Activated CD4-positive, alpha-beta T cell treated with anti-CD3 and anti-CD28 coated beads, Interleukin-2, amount 10 ng/mL, durations not matched to agents 24 days and 14 days (primary cell): ENCODE measurements at regions not wholly inside any gene's neighbourhood (a gene's known extent, or its start where the extent isn't known, plus 50 kb on each side); places are given as distances from the start of the nearest gene placed in this dataset.

ENCODE experiments used
- DNase-seq: peaks from one replicate; pipeline ENCODE4 v3.0.0; 2022
- H3K27ac Mint-ChIP-seq: one replicate; pipeline ENCODE4 v1.8.0; 2022; ENCODE audit warnings: mild to moderate bottlenecking, mixed read lengths
- H3K27me3 Mint-ChIP-seq: one replicate; pipeline ENCODE4 v1.8.0; 2022; ENCODE audit warnings: mixed read lengths
- H3K36me3 Mint-ChIP-seq: one replicate; pipeline ENCODE4 v1.8.0; 2022; ENCODE audit warnings: low read depth, mild to moderate bottlenecking, mixed read lengths
- H3K4me1 Mint-ChIP-seq: one replicate; pipeline ENCODE4 v1.8.0; 2021; ENCODE audit warnings: mixed read lengths
- H3K4me3 Mint-ChIP-seq: one replicate; pipeline ENCODE4 v1.8.0; 2022; ENCODE audit warnings: mild to moderate bottlenecking, moderate library complexity, mixed read lengths
- H3K9me3 Mint-ChIP-seq: one replicate; pipeline ENCODE4 v1.8.0; 2021; ENCODE audit warnings: mixed read lengths
- intact Hi-C: fragments of 100-400 bp; cut with micrococcal nuclease; formaldehyde crosslinking; loops from one replicate; pipeline ENCODE4 v1.15.1; 2023

- Mint-ChIP-seq H3K27ac (no peak overlapping the region), H3K4me1 (no peaks in the 10 kb centered on the region), H3K36me3 (no peaks in the 10 kb centered on the region), H3K27me3 (no peaks in the 10 kb centered on the region), H3K4me3 (no peak overlapping the region), H3K9me3 (no peaks in the 10 kb centered on the region)
- no peak for DNase-seq
- intact Hi-C loops = no loop called here
Measured at GRCh38 chr12:43008953-43009845, 419.7 kb upstream of the PRICKLE1 start.

DNA sequence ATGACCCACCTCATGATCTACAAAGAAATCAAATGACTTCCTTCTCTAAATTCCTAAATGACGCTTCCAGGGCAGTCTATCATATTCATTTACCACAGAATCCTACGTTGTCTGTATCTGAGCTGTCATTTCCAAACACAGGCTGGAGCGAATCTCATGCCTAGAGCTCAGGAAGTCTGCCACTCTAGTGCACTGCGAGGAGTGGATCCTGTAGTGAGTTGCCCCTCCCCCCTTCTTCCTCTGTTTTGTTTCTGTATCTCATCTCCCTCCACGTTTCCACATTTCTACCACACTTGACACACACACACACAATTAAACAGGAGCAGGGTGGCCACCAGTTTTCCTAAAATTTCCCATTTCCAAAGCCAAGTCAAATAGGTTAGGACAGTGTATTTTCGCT lies 415.4 kb upstream of the PRICKLE1 start:
- no peak overlapping the region for H3K4me3 Mint-ChIP-seq
- H3K27ac Mint-ChIP-seq = no peak overlapping the region
- H3K27me3 Mint-ChIP-seq = no peaks in the 10 kb centered on the region
- intact Hi-C loops = no loop called here
- H3K4me1 Mint-ChIP-seq = no peaks in the 10 kb centered on the region
- H3K9me3 Mint-ChIP-seq = no peaks in the 10 kb centered on the region
- H3K36me3 Mint-ChIP-seq = no peaks in the 10 kb centered on the region
- no peak for DNase-seq

- H3K9me3 Mint-ChIP-seq = no peaks in the 10 kb centered on the region
- no peak for DNase-seq
- no peaks in the 10 kb centered on the region for H3K27me3 Mint-ChIP-seq
- no peak overlapping the region for H3K4me3 Mint-ChIP-seq
- no peaks in the 10 kb centered on the region for H3K36me3 Mint-ChIP-seq
- no peak overlapping the region for H3K27ac Mint-ChIP-seq
- H3K4me1 Mint-ChIP-seq = no peaks in the 10 kb centered on the region
- intact Hi-C loops = no loop called here
Measured at GRCh38 chr12:43004141-43004540, 414.6 kb upstream of the PRICKLE1 start.

GRCh38 chr12:42996869-42997431 lies 407.4 kb upstream of the PRICKLE1 start:
- H3K27me3 Mint-ChIP-seq = no peaks in the 10 kb centered on the region
- no peak for DNase-seq
- H3K4me3 Mint-ChIP-seq = no peak overlapping the region
- intact Hi-C loops = no loop called here
- H3K9me3 Mint-ChIP-seq = no peaks in the 10 kb centered on the region
- H3K36me3 Mint-ChIP-seq = no peaks in the 10 kb centered on the region
- H3K27ac Mint-ChIP-seq = no peak overlapping the region
- H3K4me1 Mint-ChIP-seq = no peaks in the 10 kb centered on the region

- DNase-seq = no peak
- Mint-ChIP-seq H3K36me3 (no peaks in the 10 kb centered on the region), H3K9me3 (no peaks in the 10 kb centered on the region), H3K27me3 (no peaks in the 10 kb centered on the region), H3K27ac (no peak overlapping the region), H3K4me1 (no peaks in the 10 kb centered on the region), H3K4me3 (no peak overlapping the region)
- intact Hi-C loops = no loop called here
Measured at GRCh38 chr12:42992826-42993225, 403.3 kb upstream of the PRICKLE1 start.

- no peak for DNase-seq
- Mint-ChIP-seq H3K27me3 (no peaks in the 10 kb centered on the region), H3K9me3 (no peaks in the 10 kb centered on the region), H3K27ac (no peak overlapping the region), H3K36me3 (no peaks in the 10 kb centered on the region), H3K4me1 (no peaks in the 10 kb centered on the region), H3K4me3 (no peak overlapping the region)
- intact Hi-C loops = no loop called here
Measured at GRCh38 chr12:42990387-42990786, 400.8 kb upstream of the PRICKLE1 start.

DNA sequence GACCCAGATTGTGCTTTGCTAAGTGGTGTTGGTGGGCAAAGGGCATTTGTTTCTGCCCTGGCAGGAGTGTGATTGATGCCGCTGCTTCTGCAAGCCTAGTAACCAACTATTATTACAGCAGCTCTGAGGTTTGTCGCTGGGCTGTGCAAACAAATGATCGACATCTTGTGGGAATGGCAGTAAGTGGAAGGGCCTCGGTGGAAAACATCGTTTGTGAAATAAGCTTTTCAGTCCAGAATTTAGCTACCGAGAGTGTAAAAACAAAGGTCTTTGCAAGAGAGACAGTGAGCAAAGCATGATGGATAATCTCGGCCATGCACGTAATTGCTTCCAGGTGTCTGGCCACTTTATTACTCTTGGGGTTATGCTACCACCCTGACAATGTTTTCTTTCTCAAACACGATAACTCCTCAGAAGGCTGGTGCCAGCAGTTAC lies 397.7 kb upstream of the PRICKLE1 start:
- Mint-ChIP-seq H3K4me1 (no peaks in the 10 kb centered on the region), H3K27ac (no peak overlapping the region), H3K27me3 (no peaks in the 10 kb centered on the region), H3K36me3 (no peaks in the 10 kb centered on the region), H3K4me3 (no peak overlapping the region), H3K9me3 (no peaks in the 10 kb centered on the region)
- intact Hi-C loops = no loop called here
- no peak for DNase-seq

DNA sequence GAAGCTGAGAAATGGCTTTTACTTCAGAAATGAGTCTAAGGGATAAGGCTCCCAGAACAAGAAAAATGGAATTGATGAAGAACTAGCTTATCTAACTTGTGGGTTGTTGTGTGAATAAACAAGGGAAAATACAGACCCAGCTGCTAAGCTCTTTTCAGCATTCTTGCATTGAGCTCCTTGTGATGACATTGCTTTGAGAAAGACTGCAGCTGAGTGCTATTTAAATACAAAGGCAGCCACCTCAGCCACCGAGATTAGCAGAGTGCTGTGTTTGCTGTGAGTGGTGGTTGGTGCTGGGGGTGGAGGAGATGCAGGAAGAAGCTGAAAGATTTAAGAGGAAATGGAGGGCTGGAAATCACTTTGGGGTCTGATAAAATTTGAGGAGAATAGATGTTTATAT lies 396.0 kb upstream of the PRICKLE1 start:
- H3K27me3 Mint-ChIP-seq = no peaks in the 10 kb centered on the region
- no peaks in the 10 kb centered on the region for H3K4me1 Mint-ChIP-seq
- H3K9me3 Mint-ChIP-seq = no peaks in the 10 kb centered on the region
- H3K36me3 Mint-ChIP-seq = no peaks in the 10 kb centered on the region
- DNase-seq = no peak
- intact Hi-C loops = no loop called here
- no peak overlapping the region for H3K4me3 Mint-ChIP-seq
- no peak overlapping the region for H3K27ac Mint-ChIP-seq

GRCh38 chr12:42982828-42983227 lies 393.3 kb upstream of the PRICKLE1 start:
- H3K4me1 Mint-ChIP-seq = no peaks in the 10 kb centered on the region
- no peak for DNase-seq
- intact Hi-C loops = no loop called here
- H3K4me3 Mint-ChIP-seq = no peak overlapping the region
- no peaks in the 10 kb centered on the region for H3K27me3 Mint-ChIP-seq
- no peaks in the 10 kb centered on the region for H3K9me3 Mint-ChIP-seq
- no peaks in the 10 kb centered on the region for H3K36me3 Mint-ChIP-seq
- no peak overlapping the region for H3K27ac Mint-ChIP-seq

DNA sequence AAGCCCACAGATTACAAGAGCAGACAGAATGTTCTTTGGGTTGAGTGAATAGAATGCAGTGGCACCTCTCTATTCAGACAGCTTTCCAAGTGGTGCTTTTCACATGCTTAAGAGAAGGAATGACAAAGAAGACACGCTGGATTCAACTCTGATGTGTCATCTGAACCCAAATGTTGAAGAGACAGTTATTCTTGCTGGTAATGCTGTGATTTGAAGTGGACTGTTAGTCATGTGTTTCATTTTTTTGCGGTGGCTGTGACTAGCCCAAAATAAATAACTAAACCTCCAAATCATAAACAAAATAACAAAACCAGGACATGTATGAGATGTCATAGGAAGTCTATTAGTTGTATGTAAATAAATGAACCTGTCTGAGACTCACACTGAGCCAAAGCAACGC lies 391.8 kb upstream of the PRICKLE1 start:
- Mint-ChIP-seq H3K27me3 (no peaks in the 10 kb centered on the region), H3K27ac (no peak overlapping the region), H3K4me3 (no peak overlapping the region), H3K36me3 (no peaks in the 10 kb centered on the region), H3K9me3 (no peaks in the 10 kb centered on the region), H3K4me1 (no peaks in the 10 kb centered on the region)
- intact Hi-C loops = no loop called here
- DNase-seq = no peak

GRCh38 chr12:42980441-42980840 lies 390.9 kb upstream of the PRICKLE1 start:
- Mint-ChIP-seq H3K4me1 (no peaks in the 10 kb centered on the region), H3K9me3 (no peaks in the 10 kb centered on the region), H3K27me3 (no peaks in the 10 kb centered on the region), H3K36me3 (no peaks in the 10 kb centered on the region), H3K27ac (no peak overlapping the region), H3K4me3 (no peak overlapping the region)
- intact Hi-C loops = no loop called here
- no peak for DNase-seq

DNA sequence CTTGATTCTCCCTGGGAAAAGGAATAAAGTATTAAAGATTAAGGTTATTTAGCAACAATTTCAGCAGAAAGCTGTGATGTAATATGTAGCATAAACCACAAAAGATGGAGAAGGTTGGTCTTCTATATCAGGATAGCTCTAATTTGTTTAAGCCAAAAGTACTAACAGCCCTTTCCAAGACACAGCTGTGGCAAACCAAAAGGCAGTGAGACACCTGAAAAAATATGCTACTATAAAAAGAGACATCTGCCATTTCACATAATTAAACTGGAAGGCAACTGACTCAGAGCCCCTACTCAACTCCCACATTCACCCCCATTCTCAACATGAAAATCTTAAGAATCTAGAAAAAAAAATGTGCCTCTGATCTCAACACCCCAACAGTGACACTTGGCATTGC lies 390.2 kb upstream of the PRICKLE1 start:
- no peaks in the 10 kb centered on the region for H3K27me3 Mint-ChIP-seq
- no peak for DNase-seq
- no peak overlapping the region for H3K27ac Mint-ChIP-seq
- no peaks in the 10 kb centered on the region for H3K4me1 Mint-ChIP-seq
- no peak overlapping the region for H3K4me3 Mint-ChIP-seq
- H3K36me3 Mint-ChIP-seq = no peaks in the 10 kb centered on the region
- intact Hi-C loops = no loop called here
- no peaks in the 10 kb centered on the region for H3K9me3 Mint-ChIP-seq

DNA sequence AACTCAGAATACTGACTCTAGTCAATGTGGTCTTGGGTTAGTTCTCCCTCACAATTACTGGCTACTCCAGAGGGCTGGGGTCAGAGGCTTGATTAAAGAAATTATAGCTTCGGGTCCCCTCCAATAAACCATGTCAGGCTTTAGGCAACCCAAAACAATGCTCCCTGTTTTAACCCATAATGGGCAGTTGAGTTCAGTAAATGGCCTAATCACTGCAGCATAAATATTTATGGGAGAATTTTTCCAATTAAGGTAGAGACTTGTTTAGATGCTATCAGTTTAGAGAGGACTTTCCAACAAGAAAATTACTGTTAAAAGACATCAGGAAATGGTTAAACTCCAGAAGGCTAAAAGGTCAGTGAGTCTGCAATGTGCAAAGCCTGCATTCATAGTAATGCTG lies 389.2 kb upstream of the PRICKLE1 start:
- no peaks in the 10 kb centered on the region for H3K36me3 Mint-ChIP-seq
- H3K27ac Mint-ChIP-seq = no peak overlapping the region
- no peaks in the 10 kb centered on the region for H3K4me1 Mint-ChIP-seq

DNA sequence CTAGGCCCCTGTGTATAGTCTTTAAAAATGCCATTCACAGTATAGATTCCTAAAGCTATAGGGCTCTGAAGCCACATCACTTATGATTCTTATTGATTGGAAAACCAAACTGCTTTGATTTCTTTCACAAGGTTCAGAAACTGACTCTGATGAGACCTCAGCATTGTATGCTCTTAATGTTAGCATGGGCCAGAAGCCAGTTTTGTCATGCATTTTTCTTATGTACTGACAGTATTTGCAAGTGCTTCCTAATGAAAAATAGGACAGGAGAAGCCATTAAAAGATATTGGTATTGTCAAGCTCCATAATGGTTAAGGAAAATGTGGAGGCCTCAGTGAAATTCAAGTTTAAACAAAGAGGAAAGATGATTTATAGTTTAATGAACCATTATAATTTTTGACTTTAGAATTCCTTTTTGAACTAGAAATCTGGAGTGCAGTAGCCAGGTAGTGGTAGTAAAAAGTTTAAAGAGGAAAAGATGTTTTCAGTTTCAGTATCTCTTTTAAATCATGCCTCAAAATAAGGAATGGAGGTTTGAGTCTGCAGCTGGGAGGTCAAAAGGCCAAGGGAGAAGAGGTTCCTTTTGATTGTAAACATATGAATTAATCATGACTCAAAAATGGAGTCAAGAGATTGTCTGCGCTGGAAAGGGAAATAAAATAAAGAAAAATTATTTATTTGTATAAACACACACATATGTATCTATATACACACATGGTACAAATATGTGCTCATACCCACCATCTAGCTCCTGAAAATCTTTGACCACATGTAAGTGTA lies 388.1 kb upstream of the PRICKLE1 start:
- Mint-ChIP-seq H3K4me3 (no peak overlapping the region), H3K27me3 (no peaks in the 10 kb centered on the region), H3K36me3 (no peaks in the 10 kb centered on the region), H3K27ac (no peak overlapping the region), H3K9me3 (no peaks in the 10 kb centered on the region), H3K4me1 (no peaks in the 10 kb centered on the region)
- DNase-seq = no peak
- intact Hi-C loops = no loop called here

More for the DNA sequence above, 389.2 kb upstream of the PRICKLE1 start:
- intact Hi-C loops = no loop called here
- DNase-seq = no peak
- no peaks in the 10 kb centered on the region for H3K27me3 Mint-ChIP-seq
- H3K4me3 Mint-ChIP-seq = no peak overlapping the region
- H3K9me3 Mint-ChIP-seq = no peaks in the 10 kb centered on the region
